Ovary (tissue), 3 donors: ENCODE measurements at regions not wholly inside any gene's neighbourhood (a gene's known extent, or its start where the extent isn't known, plus 50 kb on each side); places are given as distances from the start of the nearest gene placed in this dataset.

Source experiments
- CTCF ChIP-seq, 3 donors: fragments of 450-650 bp in 2 of 3; fragments of 200-600 bp in 1 of 3; IDR thresholded peaks; one replicate each; pipeline versions ENCODE4 v1.5.1 to v1.8.0; 2016 to 2022; ENCODE audit warnings: antibody characterized with exemption in 3 of 3, mild to moderate bottlenecking in 1 of 3
- POLR2A ChIP-seq: fragments of 450-650 bp; IDR thresholded peaks from one replicate; pipeline ENCODE4 v1.6.1; 2017; ENCODE audit warnings: antibody characterized with exemption, mild to moderate bottlenecking, moderate library complexity
- donor health status: DM: no; HTN: no; CAD: no.

GRCh38 chr9:73441890-73442818, 290.5 kb downstream of the ANXA1 start:
- no peak for TF ChIP-seq CTCF (IDR thresholded peaks at IDR 0.05)
- no peak for TF ChIP-seq POLR2A
